HG02759 (cell line): ENCODE measurements at regions not wholly inside any gene's neighbourhood (a gene's known extent, or its start where the extent isn't known, plus 50 kb on each side); places are given as distances from the start of the nearest gene placed in this dataset.
"Not testable (repeated sequence)": the region's sequence is repeated elsewhere in the genome, so short reads cannot be mapped to it uniquely, and the experiment has no call there.

Experiments
- ATAC-seq: cut with Tn5 transposase; IDR thresholded peaks from one replicate; pipeline ENCODE4 v1.9.1; 2021; ENCODE audit warnings: mild to moderate bottlenecking, moderate library complexity; ENCODE audit not compliant: unreplicated experiment

DNA sequence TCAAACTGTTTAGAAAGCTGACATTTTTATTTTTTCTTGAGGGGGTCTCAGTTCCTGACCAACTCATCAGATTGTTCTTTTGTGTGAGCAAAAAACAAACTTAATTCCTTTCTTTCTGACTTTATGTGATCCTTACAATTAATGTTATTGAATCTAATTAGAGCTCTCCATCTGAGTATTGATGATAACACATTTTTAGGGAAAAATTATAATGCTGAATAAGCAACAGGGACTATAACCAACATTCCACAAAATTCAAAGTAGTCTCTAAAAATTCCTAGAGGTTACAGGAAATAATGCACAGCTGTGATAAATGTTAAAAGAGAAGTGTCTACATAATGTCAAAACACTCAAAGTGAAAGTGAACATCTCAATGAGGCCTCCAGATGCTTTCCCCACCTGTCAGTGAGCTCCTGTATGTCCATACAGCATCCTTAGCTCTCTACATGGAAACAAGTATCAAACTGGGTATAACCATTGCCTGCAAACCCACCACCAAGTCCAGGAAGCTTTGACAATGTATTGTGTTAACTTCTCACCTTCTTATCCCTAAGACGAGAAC lies 786.0 kb upstream of the SLC39A10 start:
- ATAC-seq, result no peak

DNA sequence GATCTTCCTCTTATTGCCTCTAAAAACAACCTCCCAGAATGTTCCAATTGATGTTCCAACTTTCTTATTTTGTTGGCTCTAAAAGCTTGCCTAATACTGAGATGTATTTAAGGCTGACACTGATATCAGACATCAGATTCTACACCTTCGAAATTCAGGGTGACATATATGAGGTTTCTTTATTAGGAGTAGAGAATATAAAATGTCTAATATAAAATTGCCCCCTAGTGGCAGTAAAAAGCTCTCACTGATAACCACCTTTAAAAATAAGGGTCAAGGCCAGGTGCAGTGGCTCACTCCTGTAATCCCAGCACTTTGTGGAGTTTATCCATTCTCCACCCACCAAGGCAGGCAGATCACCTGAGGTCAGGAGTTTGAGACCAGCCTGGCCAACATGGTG lies 789.7 kb upstream of the SLC39A10 start:
- peak; percentile 70 for ATAC-seq

DNA sequence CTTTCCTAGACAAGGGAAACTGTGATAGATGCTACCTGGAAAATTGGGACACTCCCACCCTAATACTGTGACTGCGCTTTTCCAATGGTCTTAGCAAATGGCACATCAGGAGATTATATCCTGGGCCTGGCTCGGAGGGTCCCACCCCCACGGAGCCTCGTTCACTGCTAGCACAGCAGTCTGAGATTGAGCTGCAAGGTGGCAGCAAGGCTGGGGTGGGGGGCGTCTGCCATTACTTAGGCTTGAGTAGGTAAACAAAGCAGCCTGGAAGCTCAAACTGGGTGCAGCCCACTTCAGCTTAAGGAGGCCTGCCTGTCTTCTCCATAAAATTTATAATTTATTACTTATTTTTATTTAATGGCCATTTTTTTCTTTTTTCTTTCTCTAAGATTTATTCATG lies 802.1 kb upstream of the SLC39A10 start:
- no peak for ATAC-seq

DNA sequence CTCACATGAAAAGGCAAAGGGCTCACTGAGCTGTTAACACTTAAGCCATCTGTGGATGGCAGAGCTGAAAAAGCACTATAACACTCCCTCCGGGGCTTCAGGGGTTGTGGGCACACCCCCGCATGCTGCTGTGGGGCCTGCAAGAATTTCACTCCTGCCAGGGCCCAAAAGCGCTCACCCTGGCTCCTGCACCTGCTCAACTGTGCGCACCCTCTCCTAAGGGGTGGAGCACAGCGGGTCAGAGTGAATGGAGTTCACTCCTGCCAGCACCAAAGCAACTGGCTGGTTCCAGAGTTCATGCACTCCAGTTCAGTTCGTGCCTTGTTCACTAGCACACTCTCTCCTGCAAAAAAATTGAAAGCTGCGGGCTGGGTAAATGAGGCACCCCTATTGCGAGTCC lies 814.2 kb upstream of the SLC39A10 start:
- ATAC-seq, result no peak

DNA sequence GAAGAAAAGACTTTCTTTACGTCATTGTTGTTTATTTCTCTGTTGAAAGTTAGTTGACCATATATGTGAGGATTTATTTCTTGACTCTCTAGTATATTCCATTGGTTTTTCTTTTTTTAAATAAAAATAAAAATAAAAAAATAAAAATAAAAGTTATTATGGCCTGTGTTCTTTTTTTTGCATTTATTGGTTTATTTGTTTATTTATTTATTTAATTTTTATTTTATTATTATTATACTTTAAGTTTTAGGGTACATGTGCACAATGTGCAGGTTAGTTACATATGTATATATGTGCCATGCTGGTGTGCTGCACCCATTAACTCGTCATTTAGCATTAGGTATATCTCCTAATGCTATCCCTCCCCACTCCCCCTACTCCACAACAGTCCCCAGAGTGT lies 822.7 kb upstream of the SLC39A10 start:
- ATAC-seq, result not testable (repeated sequence)

DNA sequence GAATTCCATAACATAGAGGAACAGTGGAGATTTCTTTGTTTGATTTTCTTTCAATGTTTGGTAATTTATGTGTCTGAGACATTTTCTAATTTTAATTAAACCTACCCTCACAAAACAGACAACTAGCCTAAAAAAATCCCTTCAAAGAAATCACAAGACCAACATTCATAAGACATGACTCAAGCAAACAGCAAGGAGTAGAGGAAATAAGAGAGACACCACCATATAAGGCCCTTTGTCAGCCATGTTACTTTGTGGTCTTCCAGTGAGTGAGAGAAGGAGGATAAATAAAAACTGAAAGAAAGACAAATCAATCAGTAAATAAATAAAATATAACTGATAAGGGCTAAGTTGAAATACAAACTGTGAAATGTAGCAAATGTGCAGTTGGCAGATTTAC lies 830.8 kb upstream of the SLC39A10 start:
- no peak for ATAC-seq

DNA sequence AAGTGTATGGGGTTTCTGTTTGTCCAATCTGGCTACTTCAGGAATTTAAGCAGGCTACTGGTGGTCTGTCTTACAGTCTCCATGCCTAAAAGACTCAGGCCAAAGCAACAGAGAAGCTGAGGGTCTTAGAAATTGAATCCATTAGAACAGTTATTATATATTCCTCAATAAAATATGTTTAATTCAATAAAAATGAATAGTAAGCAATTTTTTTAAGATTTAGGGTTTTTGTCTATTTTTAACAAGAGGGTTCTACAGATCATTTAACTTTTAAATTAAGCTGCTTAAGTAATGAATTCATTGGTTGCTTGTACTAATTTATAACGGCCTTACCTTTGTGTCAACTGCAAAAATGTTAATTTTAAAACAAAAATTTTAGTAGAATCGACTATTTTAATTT lies 832.6 kb upstream of the SLC39A10 start:
- no peak for ATAC-seq

DNA sequence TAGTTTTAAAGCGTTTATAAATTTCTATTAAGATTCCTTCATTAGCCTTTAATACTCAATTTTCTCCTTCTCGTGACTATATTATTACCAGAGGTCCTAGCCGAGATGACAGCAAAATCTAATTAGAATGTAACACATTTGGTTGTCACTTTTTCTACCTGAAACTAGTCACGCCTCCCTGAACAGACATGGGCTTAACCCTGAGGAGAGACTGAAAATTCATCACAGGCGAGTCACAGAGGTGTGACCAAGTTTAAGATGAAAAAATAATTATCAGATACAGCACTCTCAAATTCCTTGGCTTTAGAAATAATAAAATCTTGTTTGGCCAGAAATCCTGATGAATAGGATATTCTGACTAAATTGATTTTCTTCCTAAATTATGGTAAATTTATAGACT lies 834.4 kb upstream of the SLC39A10 start:
- ATAC-seq, result no peak

DNA sequence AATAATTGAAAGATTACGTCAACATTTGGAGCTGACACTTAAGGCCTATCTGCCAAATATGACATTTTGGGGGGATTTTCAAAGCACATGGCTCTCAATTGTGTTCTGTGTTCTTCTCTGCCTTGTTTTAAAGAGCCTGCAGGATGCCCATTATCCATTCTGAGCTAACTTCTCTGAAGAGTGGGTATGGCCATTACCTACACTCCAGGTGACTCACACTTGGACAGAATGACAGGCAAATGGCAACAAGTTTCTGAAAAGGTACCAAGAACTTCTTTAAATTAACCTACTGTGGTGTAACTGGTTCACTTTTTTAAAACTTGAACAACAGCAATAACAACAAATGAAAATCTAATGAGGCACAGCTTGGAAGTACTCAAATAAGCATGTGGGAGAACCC lies 834.9 kb upstream of the SLC39A10 start:
- ATAC-seq, result no peak

DNA sequence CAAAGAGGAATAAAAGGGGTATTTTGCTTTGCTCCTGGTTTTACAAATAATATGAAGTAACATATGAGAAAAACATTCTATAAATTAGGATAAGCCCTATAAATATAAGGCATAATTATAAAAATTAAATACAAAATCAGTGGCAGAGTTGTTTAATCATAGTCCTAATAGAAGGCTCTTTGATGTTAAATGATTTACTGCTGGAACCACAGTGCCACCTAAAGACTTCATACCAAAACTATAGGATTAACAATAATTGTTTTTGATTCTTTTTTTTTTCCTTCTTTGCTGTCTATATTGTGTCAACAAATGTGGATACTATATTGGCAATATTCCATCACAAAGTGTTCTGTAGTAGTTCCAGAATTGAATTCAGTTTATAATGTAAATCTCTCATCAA lies 837.7 kb upstream of the SLC39A10 start:
- ATAC-seq, result no peak

DNA sequence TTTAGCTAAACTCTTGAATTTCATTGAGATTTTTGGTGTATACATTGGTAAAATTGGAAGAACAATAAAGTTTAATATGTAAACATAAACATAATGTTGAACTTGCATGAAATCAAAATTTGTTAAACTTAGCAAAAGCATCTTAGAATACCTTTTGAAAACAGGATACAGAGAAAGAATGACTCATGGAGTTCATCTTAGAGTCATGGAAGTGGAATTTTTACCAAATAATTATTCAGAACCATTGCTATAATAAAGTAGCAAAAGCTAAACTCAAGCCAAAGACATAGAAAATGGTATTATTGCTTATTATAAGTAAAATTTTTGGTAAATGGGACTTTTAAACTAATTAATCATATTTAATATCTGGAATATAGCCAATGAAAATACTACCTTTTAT lies 841.6 kb upstream of the SLC39A10 start:
- no peak for ATAC-seq

DNA sequence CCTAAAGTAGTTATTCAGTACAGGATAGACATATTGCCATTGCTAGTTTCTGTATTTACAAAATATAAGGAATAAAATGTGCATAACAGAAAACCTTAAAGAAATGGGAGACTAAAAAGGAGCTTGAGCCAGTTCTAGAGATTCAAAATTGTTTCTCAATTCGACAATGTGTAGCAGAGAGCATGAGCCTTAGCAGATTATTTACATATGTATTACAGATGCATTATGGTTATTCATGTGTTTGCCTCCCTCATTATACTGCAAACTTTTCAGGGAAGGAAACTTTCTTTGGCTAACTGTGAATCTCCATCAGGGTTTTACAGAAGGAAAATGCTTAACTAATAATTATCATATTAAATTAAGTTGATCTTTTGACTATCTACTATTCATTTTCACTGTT lies 854.4 kb upstream of the SLC39A10 start:
- ATAC-seq, result no peak

DNA sequence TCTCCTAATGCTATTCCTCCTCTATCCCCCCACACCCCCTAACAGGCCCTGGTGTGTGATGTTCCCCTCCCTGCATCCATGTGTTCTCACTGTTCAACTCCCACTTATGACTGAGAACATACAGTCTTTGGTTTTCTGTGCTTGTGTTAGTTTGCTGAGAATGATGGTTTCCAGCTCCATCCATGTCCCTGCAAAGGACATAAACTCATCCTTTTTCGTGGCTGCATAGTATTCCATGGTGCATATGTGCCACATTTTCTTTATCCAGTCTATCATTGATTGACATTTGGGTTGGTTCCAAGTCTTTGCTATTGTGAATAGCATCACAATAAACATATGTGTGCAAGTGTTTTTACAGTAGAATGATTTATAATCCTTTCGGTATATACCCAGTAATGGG lies 870.0 kb upstream of the SLC39A10 start:
- ATAC-seq, result not testable (repeated sequence)

DNA sequence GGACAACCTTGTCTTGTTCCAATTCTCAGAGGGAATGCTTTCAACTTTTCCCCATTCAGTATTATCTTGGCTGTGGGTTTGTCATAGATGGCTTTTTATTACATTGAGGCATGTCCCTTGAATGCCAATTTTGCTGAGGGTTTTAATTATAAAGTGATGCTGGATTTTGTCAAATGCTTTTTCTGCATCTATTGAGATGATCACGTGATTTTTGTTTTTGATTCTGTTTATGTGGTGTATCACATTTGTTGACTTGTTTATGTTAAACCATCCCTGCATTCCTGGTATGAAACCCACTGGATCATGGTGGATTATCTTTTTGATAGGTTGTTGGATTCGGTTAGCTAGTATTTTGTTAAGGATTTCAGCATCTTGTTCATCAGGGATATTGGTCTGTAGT lies 885.6 kb upstream of the SLC39A10 start:
- ATAC-seq, result not testable (repeated sequence)

DNA sequence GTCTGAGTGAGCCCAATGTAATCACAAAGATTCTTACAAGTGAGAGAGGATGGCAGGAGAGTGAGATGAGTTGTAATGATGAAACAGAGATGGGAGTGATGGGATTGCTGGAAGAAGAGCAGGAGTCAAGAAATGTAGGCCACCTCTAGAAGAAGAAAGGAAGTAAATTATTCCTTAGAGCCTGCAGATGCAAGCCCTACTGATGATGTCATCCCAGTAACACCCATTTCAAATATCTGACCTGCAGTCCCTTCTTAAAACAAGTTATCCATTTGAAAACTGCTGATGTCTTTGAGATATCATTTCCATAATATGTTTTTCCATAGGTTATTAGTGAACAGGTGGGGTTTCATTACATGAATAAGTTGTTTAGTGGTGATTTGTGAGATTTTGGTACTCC lies 888.0 kb upstream of the SLC39A10 start:
- ATAC-seq, result no peak

DNA sequence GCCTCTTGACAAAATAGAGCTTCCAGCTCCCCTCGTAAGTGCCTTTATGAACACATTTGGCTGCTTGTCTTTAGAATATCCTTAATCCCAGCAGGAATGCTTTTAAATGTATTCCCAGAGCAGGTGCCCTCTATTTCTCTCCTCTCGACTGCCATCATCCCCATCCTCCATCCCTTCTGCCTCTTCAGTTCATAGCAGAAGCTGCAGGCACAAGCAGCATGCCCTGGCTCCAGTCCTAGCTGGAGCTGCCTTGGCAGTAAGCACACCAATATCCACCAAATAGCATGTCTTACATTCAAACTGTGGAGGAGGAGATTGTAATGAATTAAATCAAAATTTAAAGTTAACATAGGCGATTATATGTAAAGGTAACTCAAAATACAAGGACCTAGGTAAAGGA lies 891.3 kb upstream of the SLC39A10 start:
- no peak for ATAC-seq

DNA sequence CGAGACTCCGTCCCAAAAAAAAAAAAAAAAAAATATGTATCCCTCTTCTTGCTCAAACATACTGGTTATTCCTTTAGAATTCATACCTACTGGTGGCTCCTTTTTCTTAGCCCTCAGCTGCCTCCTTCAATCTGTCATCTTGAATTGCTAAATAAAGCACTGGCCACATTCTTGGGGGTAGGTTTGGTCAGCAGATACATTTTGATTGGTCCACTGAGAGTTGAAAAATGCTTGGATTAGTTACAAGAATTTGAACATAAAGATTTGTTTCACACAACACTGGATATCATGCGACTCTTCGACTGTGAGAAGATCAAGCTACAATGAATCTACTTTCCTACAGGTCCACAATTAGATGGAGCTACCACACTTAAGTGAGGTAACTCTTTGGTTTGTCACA lies 906.1 kb upstream of the SLC39A10 start:
- ATAC-seq, result no peak

DNA sequence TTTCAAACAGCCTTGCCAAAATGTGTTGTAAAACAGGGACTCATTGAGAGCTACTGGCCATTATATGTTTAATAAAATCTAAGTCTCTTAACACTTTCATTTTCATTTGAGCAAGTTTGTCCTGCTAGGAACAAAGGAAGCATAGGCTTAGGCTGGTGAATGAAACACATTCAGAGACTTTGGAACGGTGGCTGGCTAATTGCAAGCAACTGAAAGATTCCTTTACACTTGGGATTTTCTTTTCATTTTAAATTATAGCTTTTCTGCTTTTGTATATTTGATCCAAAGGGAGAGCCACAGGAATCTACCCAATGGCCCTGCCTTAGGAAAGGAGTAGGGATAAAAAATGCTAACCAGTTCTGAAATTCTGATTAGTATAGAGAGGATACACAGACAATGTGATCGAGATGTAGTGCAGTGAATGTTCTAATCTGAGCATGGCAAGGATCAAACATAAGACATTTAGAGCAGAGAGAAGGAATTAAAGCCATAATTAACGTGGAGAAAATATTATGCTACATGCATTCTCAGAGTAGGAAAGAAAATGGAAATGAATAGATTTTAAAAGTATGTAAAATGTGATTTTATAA lies 911.4 kb upstream of the SLC39A10 start:
- no peak for ATAC-seq

DNA sequence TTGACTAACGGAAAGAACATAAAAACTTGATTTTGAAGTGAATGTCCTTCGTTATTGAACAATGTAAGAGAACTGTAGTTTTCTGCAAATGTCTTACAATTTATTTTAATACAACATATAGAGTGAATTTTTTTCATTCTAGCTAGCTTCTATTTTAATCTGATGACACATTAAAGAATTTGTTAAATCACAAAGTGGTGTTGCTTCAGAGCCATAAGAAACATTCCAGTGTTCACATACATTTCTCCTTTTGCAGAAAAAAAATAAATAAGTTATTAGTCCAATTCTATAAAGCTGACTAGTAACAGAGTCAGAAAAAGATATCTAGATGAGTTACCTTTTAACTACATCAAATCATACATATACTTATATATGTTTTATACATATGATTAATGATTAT lies 914.3 kb upstream of the SLC39A10 start:
- no peak for ATAC-seq

DNA sequence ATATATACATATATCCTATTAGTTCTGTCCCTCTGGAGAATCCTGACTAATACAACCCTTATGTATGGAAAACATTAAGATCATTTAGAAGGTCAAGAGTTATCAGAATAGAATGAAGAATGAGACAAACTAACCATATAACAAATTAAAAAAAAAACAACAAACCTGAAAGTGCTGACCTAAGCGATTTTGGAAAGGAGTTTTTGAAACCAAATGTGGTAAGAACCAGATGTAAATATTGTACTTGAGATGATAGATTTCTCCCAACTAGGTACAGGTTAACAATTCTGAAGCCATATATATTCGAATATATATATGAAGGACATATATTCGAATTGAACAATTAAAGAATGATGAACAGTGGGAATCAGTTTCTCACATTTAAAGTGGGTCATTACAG lies 917.8 kb upstream of the SLC39A10 start:
- ATAC-seq, result no peak

DNA sequence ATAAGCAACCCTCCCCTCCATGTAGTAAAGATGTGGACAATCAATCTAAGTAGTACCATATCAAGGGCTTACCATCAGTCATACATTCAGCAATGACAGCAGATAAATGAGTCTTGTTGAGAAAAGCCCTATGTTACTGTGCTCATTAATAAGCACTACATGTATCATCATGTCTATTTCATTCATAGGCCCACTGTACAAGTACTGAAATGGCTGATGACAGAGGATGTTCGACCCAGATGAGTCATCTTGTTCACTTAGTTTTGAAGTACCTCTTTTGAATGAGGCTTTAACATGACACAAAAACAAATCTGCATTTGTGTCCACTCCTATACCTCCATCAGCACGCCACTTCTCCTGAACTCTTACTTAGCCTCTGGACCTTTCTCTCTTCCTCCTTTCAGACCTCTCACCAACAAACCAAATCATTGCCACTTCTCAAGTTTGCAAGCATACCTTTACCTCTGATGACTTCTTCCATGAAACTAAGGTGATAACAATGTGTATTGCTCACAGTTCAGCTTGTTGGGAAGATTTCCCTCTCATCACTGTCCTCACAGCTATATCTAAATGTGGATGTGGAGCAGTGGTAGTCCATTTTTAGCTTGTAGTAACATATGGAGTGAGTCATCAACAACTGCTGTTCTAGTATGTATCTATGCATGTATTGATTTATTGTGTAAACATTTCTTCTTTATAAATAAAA lies 921.0 kb upstream of the SLC39A10 start:
- ATAC-seq, result no peak

DNA sequence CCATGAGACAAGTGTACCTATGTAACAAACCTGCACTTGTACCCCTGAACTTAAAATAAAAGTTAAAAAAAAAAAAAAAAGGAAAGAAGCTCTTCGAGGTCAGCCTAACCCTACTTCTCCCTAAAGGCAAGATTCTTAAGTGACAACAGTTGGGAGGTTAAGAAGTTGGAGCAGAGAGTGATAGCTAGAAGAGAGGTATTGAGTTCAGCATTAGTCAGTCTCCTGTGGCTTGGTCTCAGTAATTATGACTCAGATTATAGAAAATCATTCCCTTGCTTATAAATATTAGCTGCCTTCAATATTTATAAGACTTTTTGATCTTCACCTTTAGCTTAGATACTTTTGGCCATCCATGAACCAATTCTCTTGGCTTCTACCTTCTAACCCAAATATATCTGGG lies 926.8 kb upstream of the SLC39A10 start:
- ATAC-seq, result no peak

DNA sequence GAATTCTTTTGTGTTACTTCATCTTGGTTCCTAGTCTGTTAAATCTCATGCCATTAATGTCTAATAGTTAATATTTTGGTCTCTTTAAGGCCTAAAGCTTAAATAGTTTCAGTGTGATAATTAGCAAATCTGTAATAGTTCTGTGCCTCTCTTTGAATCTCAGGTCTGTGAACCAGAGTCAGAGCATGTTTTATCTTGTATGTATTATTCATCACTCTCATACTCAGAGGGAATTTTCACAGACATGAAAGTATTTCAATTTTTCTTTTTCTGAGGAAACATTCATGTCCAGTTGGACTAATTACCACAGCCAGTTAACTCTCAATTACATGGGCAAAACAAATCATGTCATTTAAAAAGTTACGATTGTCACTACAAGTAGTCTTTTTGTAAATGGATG lies 931.9 kb upstream of the SLC39A10 start:
- no peak for ATAC-seq
